HCT116 (cell line): ENCODE measurements at regions not wholly inside any gene's neighbourhood (a gene's known extent, or its start where the extent isn't known, plus 50 kb on each side); places are given as distances from the start of the nearest gene placed in this dataset.

Experiments
- ATAC-seq: fragments of 200-7000 bp; cut with Tn5 transposase; 2 replicates; pipeline ENCODE4 v1.9.1; 2020; ENCODE audit warnings: mild to moderate bottlenecking, moderate library complexity
- BruUV-seq: library from RNA; stranded (reverse); fragments of 400-500 nt; replicated peaks from 2 replicates; lab custom pipeline; 2021; lab: Mats Ljungman, UMichigan
- CTCF ChIA-PET: fragments of 300-600 bp; sonication (Branson Sonifier 250); formaldehyde crosslinking; loops from one replicate; lab custom pipeline; 2021; ENCODE audit warnings: antibody characterized with exemption; lab: Charles Lee
- POLR2A ChIA-PET: fragments of 300-600, 350-600 bp; sonication (Branson Sonifier 250); formaldehyde crosslinking; loops from one replicate; lab custom pipeline; 2021; ENCODE audit warnings: antibody characterized with exemption; lab: Charles Lee
- RAD21 ChIA-PET, 2 experiments: fragments of 300-600 bp; sonication (Branson Sonifier 250); formaldehyde crosslinking; loops; one replicate each; lab custom pipeline; 2023; ENCODE audit warnings: low total read pairs in 2 of 2; ENCODE audit not compliant: uncharacterized antibody in 2 of 2, unreplicated experiment in 2 of 2, low non-redundant PET in 1 of 2; lab: Charles Lee
- DNase-seq: peaks from one replicate; pipeline ENCODE4 v3.0.0-alpha.2; 2010; ENCODE audit warnings: low read depth, low spot score
- H2AFZ ChIP-seq: fragments of 200-600 bp; shearing (Covaris generic), sonication (generic); 2 replicates; pipeline ENCODE4 v1.6.1; 2017; ENCODE audit warnings: low read depth, mixed run types, mixed read lengths, antibody characterized with exemption, low read length; ENCODE audit not compliant: poor library complexity, severe bottlenecking
- H3K27ac ChIP-seq: 2 replicates; pipeline ENCODE4 v1.5.1; 2012; ENCODE audit warnings: low read depth, low read length
- H3K27me3 ChIP-seq: fragments of 200-600 bp; sonication (generic); 2 replicates; pipeline ENCODE4 v1.6.1; 2016; ENCODE audit warnings: mixed run types, low read length, mixed read lengths; ENCODE audit not compliant: insufficient read depth
- H3K36me3 ChIP-seq, 2 experiments: fragments of 200-500 bp in 1 of 2; fragments of 200-600 bp in 1 of 2; sonication (Bioruptor generic) in 1 of 2; sonication (generic) in 1 of 2; 2 replicates each; pipeline versions ENCODE4 v1.5.1 to v1.6.1; 2014 to 2016; ENCODE audit warnings: low read length in 2 of 2, inconsistent platforms in 1 of 2, mixed read lengths in 1 of 2, mixed run types in 1 of 2; ENCODE audit not compliant: insufficient read depth in 2 of 2, control insufficient read depth in 1 of 2
- H3K4me1 ChIP-seq, 2 experiments: fragments of 200-600 bp in 1 of 2; sonication (generic) in 1 of 2; 2 replicates each; pipeline versions ENCODE4 v1.5.1 to v1.6.1; 2012 to 2017; ENCODE audit warnings: low read length in 2 of 2, inconsistent platforms in 1 of 2, mild to moderate bottlenecking in 1 of 2, mixed read lengths in 1 of 2, mixed run types in 1 of 2, moderate library complexity in 1 of 2; ENCODE audit not compliant: insufficient read depth in 2 of 2, control insufficient read depth in 1 of 2
- H3K4me2 ChIP-seq: fragments of 200-600 bp; sonication (generic); 2 replicates; pipeline ENCODE4 v1.6.1; 2017; ENCODE audit warnings: mixed run types, low read length, mixed read lengths
- H3K4me3 ChIP-seq, 2 experiments: fragments of 200-600 bp in 1 of 2; sonication (generic) in 1 of 2; replicated peaks in 1 of 2; 2 replicates each; pipeline ENCODE4 v1.5.1; 2011 to 2016; ENCODE audit warnings: low read length in 2 of 2, control low read depth in 1 of 2, low read depth in 1 of 2, mild to moderate bottlenecking in 1 of 2, mixed read lengths in 1 of 2, mixed run types in 1 of 2
- H3K79me2 ChIP-seq: fragments of 200-600 bp; sonication (generic); 2 replicates; pipeline ENCODE4 v1.6.1; 2017; ENCODE audit warnings: mild to moderate bottlenecking, mixed run types, low read length, moderate library complexity, mixed read lengths; ENCODE audit not compliant: insufficient read depth
- H3K9ac ChIP-seq: fragments of 200-600 bp; sonication (generic); 2 replicates; pipeline ENCODE4 v1.6.1; 2016; ENCODE audit warnings: low read length, mixed read lengths
- H3K9me2 ChIP-seq: fragments of 200-600 bp; sonication (generic), shearing (Covaris generic); 2 replicates; pipeline ENCODE4 v1.6.1; 2017; ENCODE audit warnings: mixed run types, mild to moderate bottlenecking, moderate library complexity; ENCODE audit not compliant: insufficient read depth
- H3K9me3 ChIP-seq, 2 experiments: fragments of 200-500 bp in 1 of 2; fragments of 200-600 bp in 1 of 2; sonication (Bioruptor generic) in 1 of 2; sonication (generic) in 1 of 2; 2 replicates each; pipeline ENCODE4 v1.6.1; 2014 to 2017; ENCODE audit warnings: low read length in 2 of 2, mixed read lengths in 2 of 2, inconsistent platforms in 1 of 2, low read depth in 1 of 2, mild to moderate bottlenecking in 1 of 2, mixed run types in 1 of 2, moderate library complexity in 1 of 2; ENCODE audit not compliant: control insufficient read depth in 1 of 2, insufficient read depth in 1 of 2
- H4K20me1 ChIP-seq: fragments of 200-600 bp; sonication (generic), shearing (Covaris generic); 2 replicates; pipeline ENCODE4 v1.6.1; 2017; ENCODE audit warnings: mixed run types, mild to moderate bottlenecking, moderate library complexity; ENCODE audit not compliant: insufficient read depth
- SRF ChIP-seq: IDR thresholded peaks from 2 replicates; pipeline ENCODE4 v1.6.1; 2012; ENCODE audit warnings: low read depth
- TCF7L2 ChIP-seq: IDR thresholded peaks from 2 replicates; pipeline ENCODE4 v1.7.0; 2011; ENCODE audit warnings: borderline replicate concordance, inconsistent platforms; ENCODE audit not compliant: insufficient read depth, insufficient read length; ENCODE audit errors: extremely low read depth
- ZFX ChIP-seq: fragments of 450-650 bp; IDR thresholded peaks from 2 replicates; pipeline ENCODE4 v1.6.1; 2017
- intact Hi-C: fragments of 100-400 bp; cut with micrococcal nuclease; formaldehyde crosslinking; loops from 2 replicates; pipeline ENCODE4 v1.10.0; 2022

- H3K27ac ChIP-seq: no peak overlapping the region
- intact Hi-C loops: no loop called here
- no peak overlapping the region for H3K9ac ChIP-seq
- ATAC-seq (no peak), DNase-seq (no peak)
- no peaks in the 10 kb centered on the region for H3K9me3 ChIP-seq
- no peaks in the 10 kb centered on the region for H3K9me2 ChIP-seq
- no peak overlapping the region for H3K4me2 ChIP-seq
- H3K4me3 ChIP-seq: no peak overlapping the region
- H3K27me3 ChIP-seq: no peaks in the 10 kb centered on the region
- H3K36me3 ChIP-seq: no peaks in the 10 kb centered on the region
- CTCF ChIA-PET: no interaction called here
- H3K79me2 ChIP-seq: no peaks in the 10 kb centered on the region
- BruUV-seq: no TSS peak
- TF ChIP-seq TCF7L2 (no peak), ZFX (no peak)
- TF ChIP-seq, all 23 proteins: peak for 0
- Histone ChIP-seq H3K4me1 (peaks cover 0 to 14% of the 10 kb centered on the region in 2 experiments; a peak in 1 of 4 replicates), H4K20me1 (no peaks in the 10 kb centered on the region), H2AFZ (no peak overlapping the region)
- RAD21 ChIA-PET: no interaction called here
- POLR2A ChIA-PET: no interaction called here
These were observed 146.6 kb downstream of the FGF1 start for GRCh38 chr5:142539154-142539740.

GRCh38 chr5:142537938-142538337, 148.0 kb downstream of the FGF1 start:
- Histone ChIP-seq H3K79me2 (no peaks in the 10 kb centered on the region), H4K20me1 (no peaks in the 10 kb centered on the region), H3K27me3 (no peaks in the 10 kb centered on the region), H3K4me1 (peaks cover 0 to 4% of the 10 kb centered on the region in 2 experiments; a peak in 1 of 4 replicates), H3K9me3 (no peaks in the 10 kb centered on the region), H2AFZ (no peak overlapping the region), H3K27ac (no peak overlapping the region), H3K4me3 (no peak overlapping the region), H3K9ac (no peak overlapping the region), H3K9me2 (no peaks in the 10 kb centered on the region), H3K4me2 (no peak overlapping the region), H3K36me3 (no peaks in the 10 kb centered on the region)
- ChIA-PET RAD21 (no interaction called here), CTCF (no interaction called here), POLR2A (no interaction called here)
- intact Hi-C loops: no loop called here
- no peak for TF ChIP-seq SRF
- no peak for DNase-seq
- no peak for ATAC-seq
- no TSS peak for BruUV-seq
